H7 (cell line): ENCODE measurements at regions not wholly inside any gene's neighbourhood (a gene's known extent, or its start where the extent isn't known, plus 50 kb on each side); places are given as distances from the start of the nearest gene placed in this dataset.
"Not testable (repeated sequence)": the region's sequence is repeated elsewhere in the genome, so short reads cannot be mapped to it uniquely, and the experiment has no call there.

Experiments used
- DNase-seq: peaks from one replicate; pipeline ENCODE4 v3.0.0; 2012
- H3K27me3 ChIP-seq: 2 replicates; pipeline ENCODE4 v1.6.0; 2011; ENCODE audit warnings: mild to moderate bottlenecking, low read length; ENCODE audit not compliant: control insufficient read depth, insufficient read depth
- H3K36me3 ChIP-seq: replicated peaks from 2 replicates; pipeline ENCODE4 v1.5.1; 2011; ENCODE audit warnings: low read length; ENCODE audit not compliant: control insufficient read depth, insufficient read depth
- H3K4me3 ChIP-seq: 2 replicates; pipeline ENCODE4 v1.5.1; 2011; ENCODE audit warnings: low read depth, mild to moderate bottlenecking, control low read depth, low read length, moderate library complexity; ENCODE audit not compliant: insufficient read depth

DNA sequence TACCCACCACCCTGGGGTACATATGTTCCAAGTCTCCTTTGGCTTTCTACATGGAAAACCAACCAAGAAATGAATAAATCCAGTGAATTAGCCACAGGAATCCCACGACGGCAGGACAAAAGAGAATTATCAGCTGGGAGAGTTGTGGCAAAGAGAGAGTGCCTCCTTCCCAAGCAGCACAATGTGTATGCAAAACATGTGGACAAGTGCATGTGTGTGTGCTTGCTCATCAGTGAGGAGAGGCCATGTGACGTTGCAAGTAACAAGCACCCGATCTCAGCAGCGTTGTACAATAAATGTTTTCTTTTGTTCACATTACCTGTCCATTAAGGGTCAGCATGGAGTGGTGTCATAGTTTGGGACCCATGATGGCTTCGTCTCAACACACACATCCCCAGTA, 50.0 kb upstream of the EMX2 start:
- H3K36me3 ChIP-seq: no peaks in the 10 kb centered on the region
- no peak for DNase-seq
- H3K27me3 ChIP-seq: no peaks in the 10 kb centered on the region; the same call in 1 of the 2 replicates
- H3K4me3 ChIP-seq: no peak overlapping the region

DNA sequence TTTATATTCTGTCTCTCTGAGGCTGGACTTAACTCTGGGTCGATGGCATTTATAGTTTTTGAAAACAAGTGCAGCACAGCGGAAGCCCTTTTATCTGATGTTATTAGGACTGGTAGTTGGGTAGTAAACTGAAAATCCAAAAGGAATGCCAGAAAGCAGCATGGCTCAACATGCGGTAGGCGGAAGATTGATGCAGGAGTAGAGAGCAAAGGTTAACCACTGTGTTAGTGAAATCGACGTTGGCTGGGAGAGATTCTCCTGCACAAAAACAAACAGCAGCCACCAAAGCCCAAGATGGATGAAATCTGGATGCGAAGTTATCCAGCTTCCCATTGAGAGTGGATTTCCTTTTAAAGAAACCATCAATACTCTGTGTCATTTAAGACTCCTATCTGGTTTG, 54.5 kb upstream of the EMX2 start:
- DNase-seq: no peak
- Histone ChIP-seq H3K36me3 (no peaks in the 10 kb centered on the region), H3K27me3 (no peaks in the 10 kb centered on the region; the same call in 1 of the 2 replicates), H3K4me3 (no peak overlapping the region)

DNA sequence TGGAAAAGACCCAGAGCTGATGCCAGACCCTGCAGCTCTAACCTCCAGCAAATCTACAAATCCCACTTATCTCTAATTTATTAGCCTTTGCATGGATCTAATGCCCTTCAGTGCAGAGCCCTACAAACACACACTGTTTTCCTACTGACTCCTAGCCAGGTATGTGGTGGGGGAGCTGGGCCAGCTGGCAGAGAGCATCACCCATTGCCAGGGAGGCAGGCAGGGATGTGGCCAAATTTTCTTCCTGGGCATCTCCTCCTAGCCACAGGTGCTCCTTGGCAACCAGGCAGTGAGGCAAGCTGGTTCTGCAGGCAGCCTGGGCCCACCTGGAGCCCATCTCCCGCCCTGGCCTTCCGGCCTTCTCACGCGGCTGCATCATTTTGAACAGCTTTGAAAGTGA, 55.9 kb upstream of the EMX2 start:
- no peaks in the 10 kb centered on the region; the same call in 1 of the 2 replicates for H3K27me3 ChIP-seq
- no peaks in the 10 kb centered on the region for H3K36me3 ChIP-seq
- no peak for DNase-seq
- no peak overlapping the region for H3K4me3 ChIP-seq

DNA sequence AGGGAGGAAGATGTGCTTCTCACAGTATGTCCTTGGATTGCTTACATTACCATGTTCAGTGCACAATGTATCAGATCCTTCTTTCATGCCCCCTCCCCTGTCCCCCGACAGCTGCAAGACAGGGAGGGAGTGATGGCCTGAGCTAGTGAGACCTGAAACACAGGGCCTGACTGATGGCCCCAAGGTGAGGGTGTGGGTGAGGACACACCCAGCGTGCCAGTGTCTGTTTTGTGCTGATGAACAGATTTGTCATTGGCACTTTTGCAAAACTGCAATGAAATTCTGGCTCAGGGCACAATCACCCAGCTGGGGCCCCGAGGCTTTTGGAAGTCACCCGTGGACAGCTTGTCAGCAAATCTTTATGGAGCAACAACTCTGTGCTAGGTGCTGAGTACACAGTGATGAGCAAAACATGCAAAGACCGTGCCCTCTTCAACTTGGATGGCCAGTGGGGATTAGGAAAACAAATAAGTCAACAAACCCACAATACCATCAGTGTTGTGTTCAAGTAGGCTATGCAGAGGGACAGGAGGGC, 59.4 kb upstream of the EMX2 start:
- no peak for DNase-seq
- Histone ChIP-seq H3K36me3 (no peaks in the 10 kb centered on the region), H3K4me3 (no peak overlapping the region), H3K27me3 (no peaks in the 10 kb centered on the region; the same call in 1 of the 2 replicates)

DNA sequence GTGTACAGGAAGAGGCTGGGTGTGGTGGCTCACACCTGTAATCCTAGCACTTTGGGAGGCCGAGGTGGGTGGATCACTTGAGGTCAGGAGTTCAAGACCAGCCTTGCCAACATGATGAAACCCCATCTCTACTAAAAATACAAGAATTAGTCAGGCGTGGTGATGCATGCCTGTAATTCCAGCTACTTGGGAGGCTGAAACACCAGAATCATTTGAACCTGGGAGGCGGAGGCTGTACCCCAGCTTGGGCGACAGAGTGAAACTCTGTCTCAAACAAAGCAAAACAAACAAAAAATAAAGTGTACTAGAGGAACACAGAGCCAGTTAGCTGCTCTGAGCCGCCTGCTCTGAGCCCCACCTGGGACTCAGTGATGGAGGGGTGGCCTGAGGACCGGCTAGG, 61.5 kb upstream of the EMX2 start:
- H3K4me3 ChIP-seq, H3K27me3 ChIP-seq, H3K36me3 ChIP-seq, DNase-seq: not testable (repeated sequence)

DNA sequence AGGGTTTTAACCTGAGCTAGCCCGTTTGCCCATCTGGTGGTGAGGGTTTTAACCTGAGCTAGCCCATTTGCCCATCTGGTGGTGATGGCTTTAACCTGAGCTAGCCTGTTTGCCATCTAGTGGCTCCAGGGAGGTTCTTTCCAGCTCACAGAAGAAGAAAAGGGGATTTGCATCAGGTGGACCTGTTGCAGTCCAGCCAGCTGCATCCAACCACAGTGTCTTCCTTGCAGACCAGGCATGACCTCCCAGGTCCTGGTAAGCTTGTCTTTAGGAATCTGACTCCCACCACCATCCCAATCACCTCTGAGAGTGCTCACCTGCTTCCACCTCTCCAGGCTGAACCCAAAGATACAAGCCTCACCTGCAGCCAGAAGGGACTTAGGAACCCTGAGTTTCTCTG, 62.4 kb upstream of the EMX2 start:
- no peak overlapping the region for H3K4me3 ChIP-seq
- no peak for DNase-seq
- no peaks in the 10 kb centered on the region for H3K36me3 ChIP-seq
- no peaks in the 10 kb centered on the region for H3K27me3 ChIP-seq

DNA sequence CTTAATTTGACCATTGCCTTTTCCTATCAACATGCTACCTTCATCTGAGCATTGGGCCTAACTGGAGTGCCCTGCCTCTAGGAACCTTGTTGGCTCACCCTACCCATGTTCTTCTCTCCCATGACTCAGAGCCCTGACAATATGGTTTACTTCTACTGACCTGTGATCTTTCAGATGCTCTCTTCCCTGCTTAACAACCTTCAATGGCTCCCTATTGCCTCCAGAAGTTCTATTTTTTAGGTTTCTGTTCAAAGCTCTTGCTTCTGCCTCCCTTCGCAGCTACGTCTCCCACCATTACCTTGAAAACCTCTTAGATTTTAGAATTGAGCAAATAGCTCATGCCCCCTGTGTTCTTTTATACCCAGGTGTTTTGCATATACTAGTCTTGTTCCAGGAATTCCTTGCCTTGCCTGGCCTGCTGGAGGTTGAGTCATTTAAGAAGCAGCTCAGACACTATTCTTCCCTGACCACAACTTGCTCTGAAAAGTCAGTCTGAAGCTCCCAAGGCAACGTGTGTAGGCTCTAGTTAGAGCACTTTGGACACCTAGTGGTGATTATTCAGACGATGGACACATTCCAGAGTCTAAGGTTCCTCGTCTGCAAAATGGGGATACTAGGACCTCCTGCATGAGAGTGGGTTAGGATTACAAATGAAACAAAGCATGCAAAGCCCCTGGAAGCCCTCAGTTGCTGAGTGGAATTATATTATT, 64.4 kb upstream of the EMX2 start:
- no peak overlapping the region for H3K4me3 ChIP-seq
- DNase-seq: no peak
- no peaks in the 10 kb centered on the region for H3K27me3 ChIP-seq
- H3K36me3 ChIP-seq: no peaks in the 10 kb centered on the region

DNA sequence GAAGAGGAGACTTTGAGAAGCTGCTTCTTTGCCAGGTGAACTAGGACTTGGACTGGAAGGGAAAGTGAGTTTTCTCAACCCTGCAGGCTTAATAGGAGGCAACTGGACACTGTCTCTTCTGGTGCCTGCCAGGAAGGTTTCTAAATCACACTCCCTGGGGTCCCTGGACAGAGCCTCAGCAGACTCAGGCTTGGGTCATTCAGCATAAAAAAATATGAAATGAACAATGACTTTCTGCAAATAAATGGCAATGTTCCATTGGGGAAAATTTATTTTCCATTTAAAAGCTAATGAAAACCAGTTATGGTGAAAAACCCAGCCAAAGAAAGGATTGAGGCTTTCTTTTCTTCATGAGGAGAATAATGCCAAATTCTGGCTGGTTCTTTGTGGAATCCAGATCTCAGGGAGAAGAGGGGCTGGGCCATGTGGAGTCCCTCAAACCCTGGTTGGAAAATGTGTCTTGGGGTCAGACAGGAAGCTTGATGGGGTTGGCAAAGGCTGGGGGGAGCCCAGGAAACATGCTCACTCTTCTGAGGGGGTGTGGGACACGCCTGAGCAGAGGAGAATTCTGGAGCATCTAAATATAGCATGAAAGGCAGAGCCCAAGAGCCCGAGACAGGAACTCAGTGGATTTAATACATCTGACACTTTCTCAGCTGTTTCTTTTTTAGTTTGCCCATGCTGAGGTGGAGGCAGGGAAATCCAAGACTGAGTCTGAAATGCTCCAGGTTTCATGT, 65.2 kb upstream of the EMX2 start:
- DNase-seq: no peak
- Histone ChIP-seq H3K4me3 (no peak overlapping the region), H3K27me3 (no peaks in the 10 kb centered on the region), H3K36me3 (no peaks in the 10 kb centered on the region)

DNA sequence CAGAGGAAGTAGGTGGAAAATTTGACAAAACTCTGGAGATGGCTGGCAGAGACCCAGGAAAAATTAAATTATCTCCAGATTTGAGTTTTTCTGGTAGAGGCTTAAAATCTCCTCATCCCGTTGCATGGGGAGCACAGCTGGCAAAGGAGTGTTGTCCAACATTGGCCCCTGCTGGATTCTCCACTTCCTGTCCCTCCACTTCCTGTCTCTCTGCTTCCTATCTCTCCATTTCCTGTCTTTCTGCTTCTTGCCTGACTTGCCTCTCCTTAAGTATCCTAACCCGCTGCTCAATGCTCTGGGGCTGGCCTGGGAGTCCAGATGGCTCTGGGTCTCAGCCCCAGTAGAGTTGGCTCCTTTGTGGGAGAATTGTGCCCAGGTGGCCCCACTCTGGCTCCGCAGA, 65.8 kb upstream of the EMX2 start:
- H3K4me3 ChIP-seq: no peak overlapping the region
- H3K36me3 ChIP-seq: no peaks in the 10 kb centered on the region
- no peaks in the 10 kb centered on the region; the same call in 1 of the 2 replicates for H3K27me3 ChIP-seq
- no peak for DNase-seq

DNA sequence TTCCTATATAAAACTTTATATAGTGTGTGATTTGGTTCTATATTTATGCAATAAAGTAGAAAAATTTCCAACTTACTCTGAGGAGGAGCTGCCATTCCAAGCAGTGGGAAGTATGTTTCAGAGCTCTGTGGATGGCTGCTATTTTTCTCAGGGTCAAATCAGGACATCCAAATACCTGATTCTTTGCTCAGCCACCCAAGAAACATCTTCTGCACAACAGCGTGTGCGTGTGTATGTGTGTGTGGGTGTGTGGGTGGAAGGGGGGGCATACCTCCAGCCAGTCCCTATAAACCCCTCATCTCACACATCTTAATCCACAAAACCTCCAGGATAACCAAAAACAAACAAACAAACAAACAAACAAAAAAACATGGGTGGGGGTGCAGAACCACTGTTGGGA, 66.3 kb upstream of the EMX2 start:
- H3K4me3 ChIP-seq: no peak overlapping the region
- H3K36me3 ChIP-seq: no peaks in the 10 kb centered on the region
- no peaks in the 10 kb centered on the region; the same call in 1 of the 2 replicates for H3K27me3 ChIP-seq
- no peak for DNase-seq

DNA sequence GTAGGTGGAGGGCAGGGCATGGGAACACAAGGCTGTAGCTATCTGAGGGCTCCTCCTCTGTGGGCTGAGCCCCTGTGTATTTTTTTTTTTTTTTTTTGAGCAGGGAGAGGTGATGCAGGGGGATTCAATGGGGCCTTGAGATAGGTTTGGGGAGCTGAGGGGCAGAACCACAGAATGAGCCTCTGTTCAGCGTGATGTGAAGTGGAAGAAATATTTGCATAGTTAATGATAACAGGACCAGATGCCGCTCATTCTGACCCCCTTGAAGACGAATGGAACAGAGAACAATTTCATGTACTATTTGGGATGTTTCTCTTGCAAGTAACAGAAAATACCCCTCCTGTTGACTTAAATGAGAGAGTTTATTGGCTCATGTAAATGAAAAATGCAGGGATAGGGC, 69.7 kb upstream of the EMX2 start:
- Histone ChIP-seq H3K36me3 (no peaks in the 10 kb centered on the region), H3K27me3 (no peaks in the 10 kb centered on the region; the same call in 1 of the 2 replicates), H3K4me3 (no peak overlapping the region)
- no peak for DNase-seq

DNA sequence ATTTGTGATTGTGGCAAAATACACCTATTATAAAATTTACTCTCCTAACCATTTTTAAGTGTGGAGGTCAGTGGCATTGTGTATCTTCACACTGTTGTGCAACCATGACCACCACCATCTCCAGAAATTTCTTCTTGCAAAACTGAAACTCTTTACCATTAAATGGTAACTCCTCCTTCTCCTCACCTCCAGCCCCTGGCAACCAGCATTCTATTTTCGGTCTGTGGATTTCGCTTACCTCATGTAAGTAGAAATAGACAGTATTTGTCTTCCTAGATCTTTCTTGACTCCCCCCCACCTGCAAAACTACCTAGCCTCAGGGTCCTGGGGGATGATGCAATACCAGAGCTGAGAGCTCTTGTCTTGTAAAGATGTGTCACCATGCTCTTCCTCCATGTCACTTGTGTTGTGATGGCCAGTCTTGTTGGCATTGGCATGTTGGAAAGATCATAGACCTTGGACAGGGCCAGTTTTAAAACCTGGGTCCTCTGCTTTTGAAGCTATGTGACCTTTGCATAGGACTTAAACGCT, 71.1 kb upstream of the EMX2 start:
- Histone ChIP-seq H3K4me3 (no peak overlapping the region), H3K27me3 (no peaks in the 10 kb centered on the region; the same call in 1 of the 2 replicates)
- no peak for DNase-seq

DNA sequence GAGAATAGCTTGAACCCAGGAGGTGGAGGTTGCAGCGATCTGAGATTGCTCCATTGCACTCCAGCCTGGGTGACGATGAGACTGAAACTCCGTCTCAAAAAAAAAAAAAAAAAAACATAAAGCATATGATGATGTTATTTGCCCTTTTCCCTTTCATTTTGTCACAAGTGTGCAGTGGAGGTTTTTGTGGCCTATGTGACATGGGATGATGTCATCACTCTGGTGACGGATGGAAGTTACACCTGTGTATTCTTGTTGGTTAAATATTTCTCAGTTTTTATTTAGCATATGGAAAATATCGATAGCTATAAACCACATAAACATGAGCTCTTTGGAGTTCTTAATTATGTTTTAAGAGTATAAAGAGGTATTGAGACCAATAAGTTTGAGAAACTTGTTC, 71.8 kb upstream of the EMX2 start:
- no peaks in the 10 kb centered on the region for H3K36me3 ChIP-seq
- H3K4me3 ChIP-seq: no peak overlapping the region
- H3K27me3 ChIP-seq: no peaks in the 10 kb centered on the region; the same call in 1 of the 2 replicates
- no peak for DNase-seq

More for the DNA sequence above, 71.1 kb upstream of the EMX2 start:
- no peaks in the 10 kb centered on the region for H3K36me3 ChIP-seq

DNA sequence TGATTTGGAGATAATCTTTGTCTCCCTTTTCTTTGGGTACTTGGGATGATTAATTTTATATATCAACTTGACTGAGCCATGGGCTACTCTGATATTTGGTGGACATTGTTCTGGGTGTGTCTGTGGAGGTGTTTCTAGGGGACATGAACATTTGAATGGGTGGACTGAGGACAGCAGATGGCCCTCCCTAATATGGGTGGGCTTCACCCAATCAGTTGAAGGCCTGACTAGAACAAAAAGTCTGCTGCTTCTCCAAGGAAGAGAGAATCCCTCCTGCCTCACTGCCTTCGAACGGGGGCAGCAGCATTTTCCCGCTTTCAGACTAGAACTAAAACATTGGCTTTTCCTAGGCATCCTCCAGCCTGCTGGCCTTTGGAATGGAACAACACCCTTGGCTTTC, 73.9 kb upstream of the EMX2 start:
- Histone ChIP-seq H3K4me3 (no peak overlapping the region), H3K36me3 (no peaks in the 10 kb centered on the region), H3K27me3 (no peaks in the 10 kb centered on the region; the same call in 1 of the 2 replicates)
- no peak for DNase-seq

DNA sequence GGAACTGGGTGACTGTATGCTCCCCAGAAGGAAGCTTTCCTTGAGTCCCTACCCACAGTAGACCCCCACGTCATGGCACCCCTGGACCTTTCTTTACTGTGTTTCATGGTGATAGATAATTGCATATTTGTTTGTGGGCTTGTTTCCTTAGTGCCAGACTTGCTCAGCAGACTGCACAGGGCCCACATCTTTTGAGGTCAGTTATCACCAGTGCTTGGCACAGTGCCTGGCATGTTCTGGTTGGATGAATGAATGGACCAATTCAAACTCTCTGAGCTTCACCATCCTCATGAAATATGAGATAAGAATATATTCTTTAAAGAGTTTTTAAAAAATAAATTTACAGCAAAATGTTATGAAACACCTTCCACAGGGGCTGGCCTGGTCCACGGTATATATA, 78.4 kb upstream of the EMX2 start:
- no peak overlapping the region for H3K4me3 ChIP-seq
- no peaks in the 10 kb centered on the region for H3K27me3 ChIP-seq
- no peak for DNase-seq
- H3K36me3 ChIP-seq: no peaks in the 10 kb centered on the region
